Lung (tissue), 11 donors: ENCODE measurements at regions not wholly inside any gene's neighbourhood (a gene's known extent, or its start where the extent isn't known, plus 50 kb on each side); places are given as distances from the start of the nearest gene placed in this dataset.
"Not testable (repeated sequence)": the region's sequence is repeated elsewhere in the genome, so short reads cannot be mapped to it uniquely, and the experiment has no call there.

Experiments
- ATAC-seq: fragments of 200-7000 bp; cut with Tn5 transposase; one replicate; pipeline ENCODE4 v1.9.1; 2020; ENCODE audit warnings: moderate number of reproducible peaks; ENCODE audit not compliant: insufficient read depth, low FRiP score
- DNase-seq, 3 donors: peaks; one replicate each; pipeline ENCODE4 v3.0.0-alpha.2; 2013 to 2017
- H3K27ac ChIP-seq, 2 donors: one replicate each; pipeline ENCODE4 v1.5.1; 2013; ENCODE audit warnings: mild to moderate bottlenecking in 2 of 2, moderate library complexity in 2 of 2, control low read depth in 1 of 2, inconsistent platforms in 1 of 2, low read depth in 1 of 2, low read length in 1 of 2
- H3K27me3 ChIP-seq, 3 donors: one replicate each; pipeline ENCODE4 v1.5.1; 2013; ENCODE audit warnings: low read length in 2 of 3; ENCODE audit not compliant: control insufficient read depth in 3 of 3, insufficient read depth in 3 of 3
- H3K36me3 ChIP-seq, 4 donors: one replicate each; pipeline ENCODE4 v1.5.1; 2013; ENCODE audit warnings: low read length in 4 of 4, mild to moderate bottlenecking in 1 of 4, moderate library complexity in 1 of 4; ENCODE audit not compliant: control insufficient read depth in 4 of 4, insufficient read depth in 4 of 4
- H3K4me1 ChIP-seq, 5 donors: one replicate each; pipeline ENCODE4 v1.5.1; 2013; ENCODE audit warnings: low read length in 5 of 5, mild to moderate bottlenecking in 2 of 5, moderate library complexity in 1 of 5; ENCODE audit not compliant: control insufficient read depth in 5 of 5, insufficient read depth in 5 of 5
- H3K4me3 ChIP-seq: one replicate; pipeline ENCODE4 v1.5.1; 2013; ENCODE audit warnings: mild to moderate bottlenecking, control low read depth, moderate library complexity
- H3K9ac ChIP-seq, 2 donors: one replicate each; pipeline ENCODE4 v1.5.1; 2013; ENCODE audit warnings: low read length in 2 of 2, control low read depth in 1 of 2; ENCODE audit not compliant: insufficient read depth in 1 of 2
- H3K9me3 ChIP-seq, 4 donors: one replicate each; pipeline ENCODE4 v1.5.1; 2013; ENCODE audit warnings: low read length in 3 of 4, mild to moderate bottlenecking in 1 of 4, moderate library complexity in 1 of 4; ENCODE audit not compliant: control insufficient read depth in 4 of 4, insufficient read depth in 3 of 4
- WGBS, 2 donors: extraction: QIAGEN DNeasy Blood & Tissue Kit; methylation state at CpG; one replicate each; pipeline ENCODE4 v1.1.7; 2013; 5-methylcytosine and 5-hydroxymethylcytosine counted together
- TF ChIP-seq, protein P1 (sequence below): IDR thresholded peaks from 2 replicates; pipeline ENCODE4 v1.5.1; 2012; ENCODE audit warnings: mild to moderate bottlenecking; ENCODE audit errors: control extremely low read depth, extremely low read depth
- donor health status: control.
- donor health status: control.
- donor health status: Bipolar disorder and iron deficiency.
- donor health status: healthy.
- donor health status: DM: yes; HTN: yes; CAD: no.

DNA sequence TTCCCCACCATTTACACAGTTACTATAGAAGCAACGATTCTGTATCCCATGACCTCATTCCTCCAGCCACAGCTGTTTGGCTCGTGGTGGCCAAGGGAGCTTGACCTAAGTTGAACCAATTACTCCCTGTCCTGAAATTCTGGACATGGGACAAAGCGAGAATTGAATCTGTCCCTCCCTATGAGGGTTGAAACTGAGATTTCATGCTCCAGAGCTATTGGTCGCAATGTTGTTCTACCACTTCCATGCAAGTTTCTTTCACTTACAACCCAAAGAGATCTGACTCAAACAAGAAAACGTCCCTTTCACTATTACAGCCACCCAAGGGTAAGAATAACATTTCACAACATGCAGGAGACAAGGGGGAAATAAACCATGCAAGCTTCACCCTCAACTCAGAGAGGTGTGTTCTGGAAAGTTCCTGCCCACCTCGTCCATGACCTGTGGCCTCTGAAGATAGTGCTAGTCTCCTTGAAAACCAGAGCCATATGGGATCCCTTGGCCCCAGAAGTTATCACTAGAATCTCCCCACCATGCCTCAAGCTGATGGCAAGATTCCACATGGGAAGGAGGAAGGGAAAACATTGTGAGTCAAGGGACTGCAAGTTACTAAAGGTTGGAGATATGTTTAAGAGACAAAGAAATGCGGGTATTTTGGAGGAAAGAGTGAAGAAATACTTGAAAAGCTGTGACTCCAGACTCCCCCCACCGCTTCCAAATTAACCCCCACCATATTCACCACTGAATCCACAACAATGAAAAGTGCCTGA, 74.5 kb upstream of the SRSF6 start:
- TF ChIP-seq, protein P1, sequence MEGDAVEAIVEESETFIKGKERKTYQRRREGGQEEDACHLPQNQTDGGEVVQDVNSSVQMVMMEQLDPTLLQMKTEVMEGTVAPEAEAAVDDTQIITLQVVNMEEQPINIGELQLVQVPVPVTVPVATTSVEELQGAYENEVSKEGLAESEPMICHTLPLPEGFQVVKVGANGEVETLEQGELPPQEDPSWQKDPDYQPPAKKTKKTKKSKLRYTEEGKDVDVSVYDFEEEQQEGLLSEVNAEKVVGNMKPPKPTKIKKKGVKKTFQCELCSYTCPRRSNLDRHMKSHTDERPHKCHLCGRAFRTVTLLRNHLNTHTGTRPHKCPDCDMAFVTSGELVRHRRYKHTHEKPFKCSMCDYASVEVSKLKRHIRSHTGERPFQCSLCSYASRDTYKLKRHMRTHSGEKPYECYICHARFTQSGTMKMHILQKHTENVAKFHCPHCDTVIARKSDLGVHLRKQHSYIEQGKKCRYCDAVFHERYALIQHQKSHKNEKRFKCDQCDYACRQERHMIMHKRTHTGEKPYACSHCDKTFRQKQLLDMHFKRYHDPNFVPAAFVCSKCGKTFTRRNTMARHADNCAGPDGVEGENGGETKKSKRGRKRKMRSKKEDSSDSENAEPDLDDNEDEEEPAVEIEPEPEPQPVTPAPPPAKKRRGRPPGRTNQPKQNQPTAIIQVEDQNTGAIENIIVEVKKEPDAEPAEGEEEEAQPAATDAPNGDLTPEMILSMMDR: no peak
- Histone ChIP-seq H3K27ac (no peak overlapping the region), H3K9me3 (no peaks in the 10 kb centered on the region), H3K9ac (no peak overlapping the region), H3K4me1 (peaks cover 0 to 2% (median 0%) of the 10 kb centered on the region in 5 donors), H3K36me3 (no peaks in the 10 kb centered on the region), H3K4me3 (no peak overlapping the region), H3K27me3 (peaks cover 0 to 4% (median 2%) of the 10 kb centered on the region in 3 donors)
- WGBS, 2 donors: 53 to 69% methylated on average over 8 of the region's 8 CpGs
- DNase-seq (no peak), ATAC-seq (no peak)

DNA sequence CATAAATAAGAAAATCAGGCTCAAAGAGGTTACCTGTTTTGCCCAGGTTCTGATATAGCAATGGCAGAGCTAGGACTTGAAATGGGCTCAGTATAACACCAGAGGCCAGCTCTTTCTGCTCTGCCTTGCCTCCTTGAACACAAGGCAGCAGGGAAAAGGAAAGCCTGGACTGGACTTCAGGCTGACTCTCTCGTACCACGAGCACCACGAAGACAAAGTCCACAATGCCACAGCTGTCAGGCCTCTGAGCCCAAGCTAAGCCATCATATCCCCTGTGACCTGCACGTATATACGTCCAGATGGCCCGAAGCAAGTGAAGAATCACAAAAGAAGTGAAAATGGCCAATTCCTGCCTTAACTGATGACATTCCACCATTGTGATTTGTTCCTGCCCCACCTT, 75.6 kb upstream of the SRSF6 start:
- not testable (repeated sequence) for DNase-seq, H3K27me3 ChIP-seq, H3K36me3 ChIP-seq, H3K4me3 ChIP-seq, H3K4me1 ChIP-seq, H3K27ac ChIP-seq, ATAC-seq, H3K9me3 ChIP-seq, H3K9ac ChIP-seq
- 87 to 90% methylated on average over 6 of the region's 6 CpGs for WGBS, 2 donors

DNA sequence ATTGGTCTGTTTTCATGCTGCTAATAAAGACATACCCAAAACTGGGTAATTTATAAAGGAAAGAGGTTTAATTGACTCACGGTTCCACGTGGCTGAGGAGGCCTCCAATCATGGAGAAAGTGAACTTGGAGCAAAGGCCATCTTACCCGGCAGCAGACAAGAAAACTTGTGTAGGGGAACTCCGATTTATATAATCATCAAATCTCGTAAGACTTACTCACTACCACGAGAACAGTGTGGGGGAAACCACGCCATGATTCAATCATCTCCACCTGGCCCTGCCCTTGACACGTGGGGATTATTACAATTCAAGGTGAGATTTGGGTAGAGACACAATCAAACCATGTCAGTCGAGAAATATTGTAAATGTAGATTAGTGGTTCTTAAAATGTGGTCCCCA, 76.2 kb upstream of the SRSF6 start:
- ATAC-seq, H3K4me1 ChIP-seq, H3K4me3 ChIP-seq, H3K36me3 ChIP-seq, DNase-seq, H3K27ac ChIP-seq, H3K9ac ChIP-seq, H3K9me3 ChIP-seq, H3K27me3 ChIP-seq: not testable (repeated sequence)
- WGBS, 2 donors: 83 to 86% methylated on average over 9 of the region's 9 CpGs

DNA sequence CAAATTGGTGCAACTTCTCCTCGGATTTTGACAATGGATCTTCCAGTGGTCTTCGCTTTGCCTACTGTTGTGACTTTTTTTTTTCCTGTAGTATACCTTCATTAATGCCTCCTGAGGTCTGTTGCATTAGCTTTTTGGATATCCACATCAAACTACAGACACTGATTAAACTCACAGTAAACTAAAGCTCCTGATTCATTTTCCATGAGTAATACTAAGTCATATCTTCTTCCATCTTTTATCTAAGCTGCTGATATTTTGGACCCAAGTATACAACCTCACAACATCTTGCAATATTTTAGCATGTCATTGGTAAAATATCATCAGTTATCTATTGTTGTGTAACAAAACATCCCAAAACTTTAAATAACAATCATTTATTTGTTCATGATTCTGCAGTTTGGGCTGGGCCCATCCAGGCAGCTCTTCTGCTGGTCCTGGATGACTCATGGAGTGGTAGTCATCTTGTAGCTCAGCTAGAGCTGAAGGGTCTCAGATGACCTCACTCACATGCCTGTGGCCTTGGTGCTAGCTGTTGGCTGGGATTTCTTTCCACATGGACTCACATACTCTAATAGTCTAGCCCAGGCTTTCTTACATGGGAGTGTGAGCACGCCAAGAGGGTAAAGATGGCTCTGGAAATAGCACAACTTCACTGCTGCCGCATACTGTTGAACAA, 78.3 kb upstream of the SRSF6 start:
- H3K4me3 ChIP-seq: no peak overlapping the region
- peaks cover 0 to 4% (median 2%) of the 10 kb centered on the region in 3 donors for H3K27me3 ChIP-seq
- no peaks in the 10 kb centered on the region for H3K4me1 ChIP-seq
- no peaks in the 10 kb centered on the region for H3K36me3 ChIP-seq
- ATAC-seq: no peak
- 90 to 91% methylated on average over 4 of the region's 4 CpGs for WGBS, 2 donors
- no peak overlapping the region for H3K9ac ChIP-seq
- H3K9me3 ChIP-seq: no peaks in the 10 kb centered on the region
- TF ChIP-seq, protein P1: no peak
- DNase-seq: no peak
- H3K27ac ChIP-seq: no peak overlapping the region
